Immature natural killer cell (primary cell): ENCODE measurements at regions not wholly inside any gene's neighbourhood (a gene's known extent, or its start where the extent isn't known, plus 50 kb on each side); places are given as distances from the start of the nearest gene placed in this dataset.
"Not testable (repeated sequence)": the region's sequence is repeated elsewhere in the genome, so short reads cannot be mapped to it uniquely, and the experiment has no call there.

Source experiments
- DNase-seq, 3 donors: peaks; one replicate each; pipeline ENCODE4 v3.0.0; 2022; ENCODE audit warnings: mixed read lengths in 1 of 3
- H3K27ac Mint-ChIP-seq, 6 donors: one replicate each; pipeline ENCODE4 v1.8.0; 2020; ENCODE audit warnings: mixed read lengths in 6 of 6, mild to moderate bottlenecking in 5 of 6, inconsistent platforms in 4 of 6, moderate library complexity in 3 of 6
- H3K27me3 Mint-ChIP-seq, 3 donors: one replicate each; pipeline ENCODE4 v1.8.0; 2020 to 2021; ENCODE audit warnings: low read depth in 3 of 3, mild to moderate bottlenecking in 3 of 3, mixed read lengths in 3 of 3, moderate library complexity in 3 of 3, inconsistent platforms in 1 of 3
- H3K36me3 Mint-ChIP-seq, 3 donors: one replicate each; pipeline ENCODE4 v1.8.0; 2020; ENCODE audit warnings: mixed read lengths in 3 of 3, inconsistent platforms in 2 of 3, mild to moderate bottlenecking in 2 of 3
- H3K4me1 Mint-ChIP-seq, 2 donors: one replicate each; pipeline ENCODE4 v1.8.0; 2020; ENCODE audit warnings: inconsistent platforms in 2 of 2, mild to moderate bottlenecking in 2 of 2, mixed read lengths in 2 of 2, moderate library complexity in 1 of 2
- H3K4me3 Mint-ChIP-seq, 5 donors: one replicate each; pipeline ENCODE4 v1.8.0; 2020; ENCODE audit warnings: mild to moderate bottlenecking in 5 of 5, mixed read lengths in 5 of 5, inconsistent platforms in 3 of 5, moderate library complexity in 3 of 5
- H3K9me3 Mint-ChIP-seq, 6 donors: one replicate each; pipeline ENCODE4 v1.8.0; 2020; ENCODE audit warnings: mild to moderate bottlenecking in 6 of 6, mixed read lengths in 6 of 6, inconsistent platforms in 4 of 6, moderate library complexity in 3 of 6

DNA sequence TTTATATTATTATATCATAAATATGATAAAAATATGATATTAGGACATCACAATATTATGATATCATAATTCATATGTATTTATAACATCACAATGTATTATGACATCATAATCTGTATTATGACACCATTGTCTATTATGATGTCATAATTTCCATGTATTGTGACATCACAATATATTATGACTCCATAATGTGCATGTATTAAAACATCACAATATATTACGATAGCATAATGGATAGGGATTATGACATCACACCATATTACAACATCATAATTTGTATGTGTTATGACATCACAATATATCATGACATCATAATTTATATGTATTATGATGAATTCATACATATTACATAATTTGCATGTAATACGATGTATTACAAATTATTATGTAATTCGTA lies 1755.9 kb downstream of the TP53TG3F start:
- no peaks in the 10 kb centered on the region for H3K36me3 Mint-ChIP-seq
- DNase-seq: no peak
- peaks cover 0 to 3% (median 0%) of the 10 kb centered on the region in 3 donors for H3K27me3 Mint-ChIP-seq
- H3K9me3 Mint-ChIP-seq: peaks cover 4 to 55% (median 27%) of the 10 kb centered on the region in 6 donors
- H3K4me3 Mint-ChIP-seq: no peak overlapping the region
- no peak overlapping the region for H3K27ac Mint-ChIP-seq
- no peaks in the 10 kb centered on the region for H3K4me1 Mint-ChIP-seq

DNA sequence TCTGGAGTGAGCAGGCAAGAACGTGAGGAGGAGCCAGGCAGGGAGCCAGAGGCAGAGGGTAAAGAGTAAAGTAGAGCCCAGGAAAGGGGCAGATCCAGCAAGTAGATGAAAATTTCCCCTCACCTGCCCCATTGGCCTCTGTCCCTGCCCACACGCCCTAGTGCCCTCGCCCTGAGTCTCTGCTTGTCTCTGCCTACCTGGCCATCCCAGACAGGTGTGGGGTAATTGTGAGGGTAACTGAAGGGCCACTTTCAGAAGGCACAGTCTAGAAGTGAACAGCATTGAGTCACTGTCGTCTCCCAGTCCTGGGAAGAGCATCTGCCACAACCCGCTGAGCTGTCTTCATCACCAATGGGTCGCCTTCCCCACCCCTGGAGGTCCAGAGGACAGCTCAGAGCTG lies 1756.8 kb downstream of the TP53TG3F start:
- H3K27me3 Mint-ChIP-seq, H3K4me1 Mint-ChIP-seq, H3K27ac Mint-ChIP-seq, H3K4me3 Mint-ChIP-seq, H3K36me3 Mint-ChIP-seq, DNase-seq: not testable (repeated sequence)
- peaks cover 4 to 61% (median 28%) of the 10 kb centered on the region in 6 donors for H3K9me3 Mint-ChIP-seq

DNA sequence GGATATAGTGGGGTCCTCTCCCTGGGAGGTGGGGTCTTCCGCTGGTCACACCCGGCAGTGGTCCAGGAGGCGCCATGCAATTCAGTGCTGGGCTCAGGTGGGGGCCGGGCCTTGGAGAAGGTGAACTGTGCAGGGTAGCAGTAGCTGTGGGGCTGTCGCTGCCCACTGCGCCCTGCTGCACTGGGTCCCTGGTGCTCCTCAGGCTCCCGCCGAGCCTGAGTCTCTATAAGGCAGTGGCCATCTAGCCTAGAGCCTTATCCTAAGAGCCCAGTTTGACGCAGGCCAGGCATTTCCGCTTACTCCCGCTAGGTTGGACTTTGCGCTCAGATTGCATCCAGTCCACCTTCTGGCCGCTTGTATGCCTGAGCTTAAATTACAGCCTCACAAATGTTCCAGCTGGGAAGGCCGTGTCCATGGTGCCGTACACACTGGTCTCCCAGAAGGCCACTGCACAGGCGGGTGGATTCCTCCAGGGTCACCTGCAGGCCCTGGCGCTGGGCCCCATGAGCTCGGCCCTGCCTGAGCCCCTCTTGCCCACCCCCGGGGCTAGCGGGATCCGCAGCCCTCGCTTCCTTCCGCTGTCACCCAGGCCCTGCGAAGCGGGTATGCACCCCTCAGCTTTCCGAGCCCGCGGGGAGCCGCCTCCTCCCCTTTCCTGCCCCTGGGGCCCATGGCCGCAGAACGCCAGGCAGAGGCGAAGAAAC lies 1762.2 kb downstream of the TP53TG3F start:
- H3K36me3 Mint-ChIP-seq: peaks cover 0 to 3% (median 0%) of the 10 kb centered on the region in 3 donors
- H3K27me3 Mint-ChIP-seq: no peaks in the 10 kb centered on the region
- H3K9me3 Mint-ChIP-seq: peaks cover 12 to 63% (median 30%) of the 10 kb centered on the region in 6 donors
- no peak for DNase-seq
- H3K27ac Mint-ChIP-seq: no peak overlapping the region
- H3K4me3 Mint-ChIP-seq: no peak overlapping the region
- H3K4me1 Mint-ChIP-seq: no peaks in the 10 kb centered on the region

DNA sequence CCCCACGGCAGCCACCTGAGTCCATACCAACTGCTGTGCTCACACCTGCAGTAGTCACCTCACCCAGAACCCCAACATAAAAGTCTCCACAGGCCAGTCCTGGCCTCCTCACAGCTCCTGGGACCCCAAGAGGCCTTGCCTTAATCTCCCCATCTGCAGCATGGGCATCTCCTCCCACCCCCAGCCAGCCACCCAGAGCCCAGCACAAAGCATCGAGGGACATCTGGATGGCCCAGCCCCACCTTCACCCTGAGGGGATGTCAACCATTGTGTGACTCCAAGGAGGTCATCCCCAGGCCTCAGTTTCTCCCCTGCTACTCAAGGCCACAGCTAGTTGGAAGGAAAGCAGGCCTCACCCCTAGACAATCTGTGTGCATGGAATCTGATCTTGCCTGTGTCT lies 1775.3 kb downstream of the TP53TG3F start:
- Mint-ChIP-seq H3K36me3 (peaks cover 0 to 4% (median 0%) of the 10 kb centered on the region in 3 donors), H3K27me3 (peaks cover 0 to 7% (median 1%) of the 10 kb centered on the region in 3 donors), H3K4me1 (no peaks in the 10 kb centered on the region), H3K9me3 (peaks cover 23 to 46% (median 30%) of the 10 kb centered on the region in 6 donors), H3K27ac (no peak overlapping the region), H3K4me3 (no peak overlapping the region)
- no peak for DNase-seq

DNA sequence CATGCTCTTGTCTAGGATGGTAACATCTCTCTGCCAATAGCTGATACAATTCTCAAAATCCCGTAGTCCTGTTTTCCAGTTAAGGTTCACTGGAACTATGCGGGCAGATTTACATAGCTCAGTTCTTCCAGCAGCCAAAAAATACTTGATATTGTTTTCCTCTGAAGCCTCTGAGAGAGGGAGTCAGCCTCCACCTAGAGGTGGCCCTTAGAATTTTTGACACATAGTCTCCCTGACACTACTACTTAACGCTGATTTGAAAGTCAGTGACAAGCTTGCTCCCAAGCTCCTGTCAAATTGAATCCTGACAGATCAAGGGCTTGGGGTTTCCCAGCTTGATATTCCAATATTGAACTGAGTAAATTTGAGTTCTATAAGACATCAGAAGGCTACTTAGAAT lies 1780.1 kb downstream of the TP53TG3F start:
- peaks cover 0 to 6% (median 1%) of the 10 kb centered on the region in 3 donors for H3K27me3 Mint-ChIP-seq
- H3K4me1 Mint-ChIP-seq: no peaks in the 10 kb centered on the region
- H3K36me3 Mint-ChIP-seq: peaks cover 3 to 6% (median 4%) of the 10 kb centered on the region in 3 donors
- H3K27ac Mint-ChIP-seq: no peak overlapping the region
- peaks cover 20 to 75% (median 39%) of the 10 kb centered on the region in 6 donors for H3K9me3 Mint-ChIP-seq
- no peak overlapping the region for H3K4me3 Mint-ChIP-seq
- no peak for DNase-seq

DNA sequence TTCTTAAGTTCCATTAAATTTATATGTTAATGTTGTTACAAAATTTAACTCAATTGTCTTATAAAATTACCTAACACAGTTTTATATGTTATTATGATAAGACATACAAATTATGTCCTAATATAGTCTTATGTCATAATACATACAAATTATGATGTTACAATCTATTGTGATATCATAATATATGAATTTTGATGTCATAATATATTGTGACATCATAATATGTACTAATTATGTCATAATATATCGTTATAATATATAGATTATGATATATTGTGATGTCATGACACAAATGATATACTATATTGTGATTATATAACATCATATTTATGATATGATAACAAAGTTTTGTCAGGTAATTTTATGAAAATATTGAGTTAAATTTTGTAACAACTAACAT lies 1789.6 kb downstream of the TP53TG3F start:
- Mint-ChIP-seq H3K4me1 (no peaks in the 10 kb centered on the region), H3K4me3 (no peak overlapping the region), H3K9me3 (peaks cover 27 to 57% (median 43%) of the 10 kb centered on the region in 6 donors), H3K36me3 (no peaks in the 10 kb centered on the region), H3K27ac (no peak overlapping the region), H3K27me3 (peaks cover 0 to 2% (median 0%) of the 10 kb centered on the region in 3 donors)
- DNase-seq: no peak

DNA sequence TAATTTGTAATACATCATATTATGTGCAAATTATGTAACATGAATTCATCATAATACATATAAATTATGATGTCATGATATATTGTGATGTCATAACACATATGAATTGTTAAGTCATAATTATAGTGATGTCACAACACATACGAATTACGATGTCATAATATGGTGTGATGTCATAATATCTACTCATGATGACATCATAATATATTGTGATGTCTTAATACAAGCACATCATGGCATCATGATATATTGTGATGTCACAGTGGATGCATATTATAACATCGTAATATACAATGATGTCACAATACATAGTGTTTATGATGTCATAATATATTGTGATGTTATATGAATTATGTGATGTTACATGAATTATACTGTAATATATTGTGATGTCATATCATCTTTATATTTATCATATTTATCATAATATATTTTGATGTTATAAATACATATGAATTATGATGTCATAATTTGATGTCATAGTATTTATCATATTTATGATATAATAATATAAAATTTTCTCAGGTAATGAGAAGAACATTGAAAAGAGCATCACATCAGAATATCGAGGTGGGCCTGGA lies 1793.0 kb downstream of the TP53TG3F start:
- no peak overlapping the region for H3K4me3 Mint-ChIP-seq
- no peaks in the 10 kb centered on the region for H3K36me3 Mint-ChIP-seq
- peaks cover 0 to 2% (median 1%) of the 10 kb centered on the region in 3 donors for H3K27me3 Mint-ChIP-seq
- no peaks in the 10 kb centered on the region for H3K4me1 Mint-ChIP-seq
- peaks cover 19 to 50% (median 40%) of the 10 kb centered on the region in 6 donors for H3K9me3 Mint-ChIP-seq
- no peak for DNase-seq
- H3K27ac Mint-ChIP-seq: no peak overlapping the region

DNA sequence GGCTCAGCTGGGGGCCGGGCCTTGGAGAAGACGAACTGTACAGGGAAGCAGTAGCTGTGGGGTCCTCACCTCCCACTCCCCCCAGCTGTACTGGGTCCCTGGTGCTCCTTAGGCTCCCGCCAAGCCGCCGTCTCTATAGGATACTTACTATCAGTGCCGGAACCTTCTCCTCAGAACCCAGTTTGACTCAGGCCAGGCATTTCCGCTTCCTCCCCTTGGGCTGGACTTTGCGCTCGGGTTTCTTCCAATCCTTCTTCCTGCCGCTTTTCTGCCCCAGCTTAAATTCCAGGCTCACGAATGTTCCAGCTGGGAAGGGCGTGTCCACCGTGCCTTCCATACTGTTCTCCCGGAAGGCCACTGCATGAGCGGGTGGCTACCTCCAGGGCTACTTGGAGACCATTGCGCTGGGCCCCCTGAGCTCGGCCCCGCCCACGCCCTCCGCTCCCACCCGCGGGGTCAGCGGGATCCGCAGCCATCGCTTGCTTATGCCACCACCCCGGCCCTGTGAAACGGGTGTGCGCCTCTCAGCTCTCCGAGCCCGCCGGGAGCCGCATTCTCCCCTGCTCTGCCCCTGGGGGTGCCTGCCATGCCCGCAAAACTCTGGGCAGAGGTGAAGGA lies 1795.9 kb downstream of the TP53TG3F start:
- Mint-ChIP-seq H3K27me3 (peaks cover 0 to 2% (median 1%) of the 10 kb centered on the region in 3 donors), H3K4me1 (no peaks in the 10 kb centered on the region), H3K9me3 (peaks cover 21 to 66% (median 43%) of the 10 kb centered on the region in 6 donors), H3K4me3 (no peak overlapping the region), H3K36me3 (peaks cover 0 to 3% (median 0%) of the 10 kb centered on the region in 3 donors), H3K27ac (no peak overlapping the region)
- DNase-seq: no peak

DNA sequence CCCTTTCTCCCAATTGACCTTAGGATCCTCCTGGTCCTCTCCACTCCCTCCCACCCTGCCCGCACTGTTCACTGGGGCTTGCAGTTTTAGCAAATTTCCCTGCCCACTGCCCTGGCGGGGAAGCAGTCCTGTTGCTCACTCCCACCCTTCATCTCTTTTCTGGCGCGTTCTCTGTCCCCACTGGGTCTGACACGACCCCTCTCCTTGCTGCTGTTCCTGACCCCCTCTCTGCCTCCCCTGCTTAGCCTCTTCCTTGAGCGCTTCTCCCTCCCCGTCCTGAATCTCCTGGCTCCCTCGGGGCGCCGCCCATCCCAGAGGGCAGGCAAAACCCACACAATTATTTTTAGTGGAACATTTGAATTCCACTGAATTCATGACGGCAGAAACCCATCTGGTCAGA lies 1796.4 kb downstream of the TP53TG3F start:
- Mint-ChIP-seq H3K4me3 (no peak overlapping the region), H3K36me3 (peaks cover 0 to 3% (median 0%) of the 10 kb centered on the region in 3 donors), H3K9me3 (peaks cover 22 to 71% (median 45%) of the 10 kb centered on the region in 6 donors)

DNA sequence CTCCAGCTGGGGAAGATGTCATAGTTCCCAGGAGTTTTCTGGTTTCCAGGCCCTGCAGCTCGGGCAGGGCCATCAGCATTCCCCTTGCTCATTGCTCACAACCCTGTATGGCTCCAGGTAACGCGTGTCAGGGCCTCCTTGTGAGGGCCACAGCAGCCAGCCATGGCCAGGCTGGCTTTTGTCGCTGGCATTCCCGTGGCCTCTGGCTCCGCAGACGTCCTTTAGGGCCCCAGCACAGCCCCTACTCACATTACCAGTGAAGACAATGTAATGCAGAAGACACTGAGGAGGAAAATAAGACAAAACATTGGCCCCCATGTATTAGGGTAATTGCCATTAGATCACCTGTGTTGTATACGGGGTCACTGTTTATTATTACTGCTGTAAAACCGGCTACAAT lies 1799.0 kb downstream of the TP53TG3F start:
- peaks cover 0 to 3% (median 0%) of the 10 kb centered on the region in 3 donors for H3K36me3 Mint-ChIP-seq
- no peak overlapping the region for H3K27ac Mint-ChIP-seq
- peaks cover 18 to 71% (median 42%) of the 10 kb centered on the region in 6 donors for H3K9me3 Mint-ChIP-seq
- peaks cover 2 to 4% (median 3%) of the 10 kb centered on the region in 3 donors for H3K27me3 Mint-ChIP-seq
- no peak overlapping the region for H3K4me3 Mint-ChIP-seq
- DNase-seq: no peak
- no peaks in the 10 kb centered on the region for H3K4me1 Mint-ChIP-seq

More for the DNA sequence above, 1796.4 kb downstream of the TP53TG3F start:
- Mint-ChIP-seq H3K27me3 (peaks cover 0 to 2% (median 1%) of the 10 kb centered on the region in 3 donors), H3K4me1 (no peaks in the 10 kb centered on the region), H3K27ac (no peak overlapping the region)
- no peak for DNase-seq

DNA sequence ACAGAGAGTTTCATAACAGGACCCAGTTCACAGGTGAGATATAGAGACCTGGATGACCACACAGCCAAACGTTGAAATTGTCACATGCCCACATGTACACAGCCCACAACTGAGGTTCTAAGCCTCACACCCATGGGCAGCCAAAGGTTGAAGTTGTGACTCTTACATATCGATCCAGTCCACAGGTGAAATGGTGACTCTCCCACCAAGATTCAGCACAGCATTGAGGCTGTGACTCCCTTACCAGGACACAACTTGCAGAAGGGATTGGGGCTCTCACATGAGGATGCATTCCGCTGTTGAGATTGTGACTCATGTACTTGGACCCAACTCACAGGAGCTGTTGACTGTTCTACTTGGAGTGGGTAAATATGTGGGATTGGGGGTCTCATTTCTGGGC lies 1836.4 kb downstream of the TP53TG3F start:
- no peaks in the 10 kb centered on the region for H3K36me3 Mint-ChIP-seq
- H3K9me3 Mint-ChIP-seq: peaks cover 19 to 44% (median 32%) of the 10 kb centered on the region in 6 donors
- no peak overlapping the region for H3K27ac Mint-ChIP-seq
- no peak overlapping the region for H3K4me3 Mint-ChIP-seq
- DNase-seq: no peak
- H3K4me1 Mint-ChIP-seq: no peaks in the 10 kb centered on the region
- peaks cover 0 to 3% (median 0%) of the 10 kb centered on the region in 3 donors for H3K27me3 Mint-ChIP-seq

DNA sequence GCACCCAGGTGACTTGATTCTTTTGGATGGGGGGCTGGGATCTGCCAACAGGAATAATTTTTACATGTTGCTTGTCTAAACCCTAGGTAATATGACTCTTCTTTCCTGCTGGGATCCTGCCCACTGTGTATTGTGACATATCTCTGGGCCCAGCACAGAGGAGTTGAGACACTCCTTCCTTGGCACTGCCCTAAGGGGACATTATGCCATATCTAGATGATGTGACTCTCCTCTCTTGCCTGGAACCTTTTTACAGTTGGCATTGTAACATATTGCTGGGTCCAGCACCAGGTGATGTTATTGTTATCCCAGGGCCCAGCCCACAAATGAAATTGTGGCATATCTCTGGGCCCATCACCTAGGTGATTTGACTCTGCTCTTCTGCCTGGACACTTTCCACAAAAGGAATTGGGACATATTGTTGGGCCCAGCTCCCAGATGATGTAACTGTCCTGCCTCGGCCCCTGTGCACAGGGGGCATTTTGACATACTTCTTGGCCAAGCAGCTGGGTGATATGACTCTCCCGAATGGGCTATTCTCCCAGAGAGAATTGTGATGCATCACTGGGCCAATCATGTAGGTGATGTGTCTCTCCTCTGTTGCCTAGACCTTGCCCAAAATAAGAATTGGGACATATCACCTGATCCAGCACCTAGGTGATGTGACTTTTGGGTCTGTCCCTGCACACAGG lies 1837.7 kb downstream of the TP53TG3F start:
- DNase-seq: no peak
- Mint-ChIP-seq H3K27me3 (peaks cover 0 to 3% (median 0%) of the 10 kb centered on the region in 3 donors), H3K9me3 (peaks cover 15 to 50% (median 30%) of the 10 kb centered on the region in 6 donors), H3K27ac (no peak overlapping the region), H3K4me1 (no peaks in the 10 kb centered on the region), H3K36me3 (no peaks in the 10 kb centered on the region), H3K4me3 (no peak overlapping the region)

DNA sequence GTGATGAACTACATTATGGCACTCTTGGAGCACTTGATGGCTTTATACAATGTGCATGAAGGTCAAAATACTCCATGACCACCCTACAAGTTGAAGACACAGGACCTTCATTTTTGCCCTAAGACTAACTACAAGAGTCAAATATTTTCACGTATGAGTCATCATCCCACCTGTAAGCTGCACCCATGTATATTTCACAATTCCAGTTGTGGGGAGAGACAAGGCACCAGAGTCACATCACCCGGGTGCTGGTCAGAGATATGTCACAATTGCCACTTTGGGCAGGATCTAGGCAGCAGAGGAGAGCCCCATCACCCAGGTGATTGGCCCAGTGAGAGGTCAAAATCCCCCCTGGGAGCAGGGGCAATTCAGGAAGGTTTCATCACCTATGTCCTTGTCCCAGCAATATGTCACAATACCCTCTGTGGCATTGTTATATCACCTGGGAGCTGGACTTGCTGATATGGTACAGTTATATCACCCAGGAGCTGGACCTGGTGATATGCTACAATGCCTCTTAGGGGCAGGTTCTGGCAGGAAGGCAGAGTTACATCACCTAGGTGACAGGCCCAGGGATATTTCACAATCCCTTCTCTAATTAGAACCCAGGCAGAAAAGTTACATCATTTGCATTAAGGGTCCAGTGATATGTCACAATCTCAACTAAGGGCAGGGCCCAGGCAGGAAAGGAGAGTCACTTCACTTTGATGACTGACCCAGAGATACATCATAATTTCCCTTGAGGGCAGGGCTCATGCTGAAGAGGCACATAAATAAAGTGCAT lies 1839.2 kb downstream of the TP53TG3F start:
- H3K9me3 Mint-ChIP-seq: peaks cover 11 to 42% (median 32%) of the 10 kb centered on the region in 6 donors
- H3K36me3 Mint-ChIP-seq: no peaks in the 10 kb centered on the region
- H3K4me3 Mint-ChIP-seq: no peak overlapping the region
- no peaks in the 10 kb centered on the region for H3K4me1 Mint-ChIP-seq
- H3K27ac Mint-ChIP-seq: no peak overlapping the region
- no peak for DNase-seq
- H3K27me3 Mint-ChIP-seq: no peaks in the 10 kb centered on the region
